GM23248 (cell line): ENCODE measurements at regions not wholly inside any gene's neighbourhood (a gene's known extent, or its start where the extent isn't known, plus 50 kb on each side); places are given as distances from the start of the nearest gene placed in this dataset.

Source experiments
- DNase-seq: peaks from one replicate; pipeline ENCODE4 v3.0.0-alpha.2; 2015
- H2AFZ ChIP-seq: fragments of 200-600 bp; sonication (generic); 2 replicates; pipeline ENCODE4 v1.6.1; 2016; ENCODE audit warnings: antibody characterized with exemption
- H3F3A ChIP-seq: fragments of 200-600 bp; sonication (generic); 2 replicates; pipeline ENCODE4 v1.6.1; 2016; ENCODE audit warnings: mild to moderate bottlenecking, antibody characterized with exemption, mixed run types; ENCODE audit not compliant: insufficient read depth
- H3K27ac ChIP-seq: fragments of 200-600 bp; sonication (generic); 2 replicates; pipeline ENCODE4 v1.5.1; 2016; ENCODE audit warnings: mild to moderate bottlenecking
- H3K27me3 ChIP-seq: fragments of 200-600 bp; sonication (generic); replicated peaks from 2 replicates; pipeline ENCODE4 v1.6.1; 2016; ENCODE audit warnings: mild to moderate bottlenecking; ENCODE audit not compliant: insufficient read depth
- H3K36me3 ChIP-seq: fragments of 200-600 bp; sonication (generic); 2 replicates; pipeline ENCODE4 v1.6.1; 2016; ENCODE audit warnings: low read depth, mild to moderate bottlenecking
- H3K4me1 ChIP-seq: fragments of 200-600 bp; sonication (generic); 2 replicates; pipeline ENCODE4 v1.6.1; 2016; ENCODE audit warnings: mild to moderate bottlenecking; ENCODE audit not compliant: insufficient read depth
- H3K4me2 ChIP-seq: fragments of 200-600 bp; sonication (generic); one replicate; pipeline ENCODE4 v1.6.1; 2016; ENCODE audit warnings: mild to moderate bottlenecking; ENCODE audit not compliant: unreplicated experiment
- H3K4me3 ChIP-seq: fragments of 200-600 bp; sonication (generic); 2 replicates; pipeline ENCODE4 v1.5.1; 2016; ENCODE audit warnings: mild to moderate bottlenecking
- H3K79me2 ChIP-seq: fragments of 200-600 bp; sonication (generic); 2 replicates; pipeline ENCODE4 v1.6.1; 2016; ENCODE audit warnings: mild to moderate bottlenecking; ENCODE audit not compliant: insufficient read depth
- H3K9ac ChIP-seq: fragments of 200-600 bp; sonication (generic); 2 replicates; pipeline ENCODE4 v1.6.1; 2016; ENCODE audit warnings: mild to moderate bottlenecking
- H3K9me2 ChIP-seq: fragments of 200-600 bp; sonication (generic); 2 replicates; pipeline ENCODE4 v1.6.1; 2016; ENCODE audit warnings: mixed run types, mild to moderate bottlenecking, moderate library complexity; ENCODE audit not compliant: insufficient read depth
- H3K9me3 ChIP-seq: fragments of 200-600 bp; sonication (generic); one replicate; pipeline ENCODE4 v1.6.1; 2017; ENCODE audit warnings: low read depth
- H4K20me1 ChIP-seq: fragments of 200-600 bp; sonication (generic); 2 replicates; pipeline ENCODE4 v1.6.0; 2016; ENCODE audit not compliant: insufficient read depth
- EZH2 ChIP-seq: fragments of 200-600 bp; sonication (generic); IDR thresholded peaks from 2 replicates; pipeline ENCODE4 v1.6.1; 2018; ENCODE audit warnings: antibody characterized with exemption, mild to moderate bottlenecking; ENCODE audit not compliant: insufficient read depth, poor library complexity, severe bottlenecking
- EZH2phosphoT487 ChIP-seq: fragments of 200-600 bp; sonication (generic); IDR thresholded peaks from 2 replicates; pipeline ENCODE4 v1.6.1; 2018; ENCODE audit warnings: antibody characterized with exemption, moderate library complexity, mild to moderate bottlenecking, low read depth; ENCODE audit not compliant: insufficient read depth
- WGBS, 2 experiments: methylation state at CpG; one replicate each; pipeline ENCODE4 v1.1.6; 2015 to 2017; ENCODE audit warnings: low lambda C conversion rate in 2 of 2, low coverage in 1 of 2; ENCODE audit errors: missing lambda C conversion rate in 2 of 2; 5-methylcytosine and 5-hydroxymethylcytosine counted together
- in situ Hi-C: fragments of 300-500 bp; cut with MboI; formaldehyde crosslinking; loops from 2 replicates; pipeline ENCODE4 v1.15.0; 2020

GRCh38 chr12:58097741-58098140 lies 156.4 kb downstream of the ATP23 start:
- in situ Hi-C loops = no loop called here
- Histone ChIP-seq H3K36me3 (no peaks in the 10 kb centered on the region), H3K4me1 (no peaks in the 10 kb centered on the region), H3K9me3 (no peaks in the 10 kb centered on the region), H3K9ac (no peak overlapping the region), H3K4me2 (no peak overlapping the region), H2AFZ (no peak overlapping the region), H3K79me2 (no peaks in the 10 kb centered on the region), H4K20me1 (no peaks in the 10 kb centered on the region), H3K9me2 (no peaks in the 10 kb centered on the region), H3K4me3 (no peak overlapping the region), H3F3A (no peaks in the 10 kb centered on the region), H3K27me3 (no peaks in the 10 kb centered on the region), H3K27ac (no peak overlapping the region)
- DNase-seq = no peak
- WGBS, 2 experiments = 66 to 72% methylated on average over 3 of the region's 3 CpGs
- TF ChIP-seq EZH2phosphoT487 (no peak), EZH2 (no peak)

GRCh38 chr12:58099476-58099875 lies 158.1 kb downstream of the ATP23 start:
- no peak for DNase-seq
- no peaks in the 10 kb centered on the region for H3F3A ChIP-seq
- no peak overlapping the region for H3K4me2 ChIP-seq
- H3K27me3 ChIP-seq = no peaks in the 10 kb centered on the region
- no peak for TF ChIP-seq EZH2
- no peak for TF ChIP-seq EZH2phosphoT487
- H3K9me2 ChIP-seq = no peaks in the 10 kb centered on the region
- H3K4me3 ChIP-seq = no peak overlapping the region
- in situ Hi-C loops = no loop called here
- H4K20me1 ChIP-seq = no peaks in the 10 kb centered on the region
- H3K9me3 ChIP-seq = no peaks in the 10 kb centered on the region
- no peaks in the 10 kb centered on the region for H3K36me3 ChIP-seq
- no peak overlapping the region for H3K27ac ChIP-seq
- WGBS, 2 experiments = 51 to 59% methylated on average over 4 of the region's 4 CpGs
- H3K9ac ChIP-seq = no peak overlapping the region
- no peak overlapping the region for H2AFZ ChIP-seq
- no peaks in the 10 kb centered on the region for H3K4me1 ChIP-seq
- no peaks in the 10 kb centered on the region for H3K79me2 ChIP-seq

DNA sequence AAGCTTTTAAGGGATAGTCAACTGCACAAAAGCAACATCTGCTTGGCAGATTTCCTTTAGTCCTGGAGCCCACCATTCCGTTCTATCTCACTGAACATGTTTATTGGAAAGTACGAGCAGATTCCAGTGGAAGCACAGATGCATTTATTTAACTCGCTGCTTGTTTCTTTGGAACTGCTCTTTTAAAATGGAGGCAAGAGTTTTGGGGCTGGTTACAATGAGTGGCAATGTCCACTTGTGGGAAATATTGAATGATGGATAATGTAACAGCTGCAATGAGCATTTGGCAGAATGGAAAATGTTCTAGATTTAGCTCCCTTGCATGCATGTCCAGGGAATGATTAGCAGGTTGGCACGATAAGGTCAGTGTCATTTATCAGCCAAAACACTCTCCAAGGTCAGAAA lies 163.0 kb downstream of the ATP23 start:
- no peaks in the 10 kb centered on the region for H3K4me1 ChIP-seq
- in situ Hi-C loops = no loop called here
- H3K27ac ChIP-seq = no peak overlapping the region
- H3K27me3 ChIP-seq = no peaks in the 10 kb centered on the region
- no peaks in the 10 kb centered on the region for H3K9me3 ChIP-seq
- DNase-seq = no peak
- no peak overlapping the region for H2AFZ ChIP-seq
- no peaks in the 10 kb centered on the region for H3K36me3 ChIP-seq
- no peaks in the 10 kb centered on the region for H4K20me1 ChIP-seq
- no peak overlapping the region for H3K9ac ChIP-seq
- no peak for TF ChIP-seq EZH2
- no peak for TF ChIP-seq EZH2phosphoT487
- H3K4me3 ChIP-seq = no peak overlapping the region
- H3K4me2 ChIP-seq = no peak overlapping the region
- 10 to 18% methylated on average over 4 of the region's 4 CpGs for WGBS, 2 experiments
- H3K9me2 ChIP-seq = no peaks in the 10 kb centered on the region
- no peaks in the 10 kb centered on the region for H3K79me2 ChIP-seq
- no peaks in the 10 kb centered on the region for H3F3A ChIP-seq

DNA sequence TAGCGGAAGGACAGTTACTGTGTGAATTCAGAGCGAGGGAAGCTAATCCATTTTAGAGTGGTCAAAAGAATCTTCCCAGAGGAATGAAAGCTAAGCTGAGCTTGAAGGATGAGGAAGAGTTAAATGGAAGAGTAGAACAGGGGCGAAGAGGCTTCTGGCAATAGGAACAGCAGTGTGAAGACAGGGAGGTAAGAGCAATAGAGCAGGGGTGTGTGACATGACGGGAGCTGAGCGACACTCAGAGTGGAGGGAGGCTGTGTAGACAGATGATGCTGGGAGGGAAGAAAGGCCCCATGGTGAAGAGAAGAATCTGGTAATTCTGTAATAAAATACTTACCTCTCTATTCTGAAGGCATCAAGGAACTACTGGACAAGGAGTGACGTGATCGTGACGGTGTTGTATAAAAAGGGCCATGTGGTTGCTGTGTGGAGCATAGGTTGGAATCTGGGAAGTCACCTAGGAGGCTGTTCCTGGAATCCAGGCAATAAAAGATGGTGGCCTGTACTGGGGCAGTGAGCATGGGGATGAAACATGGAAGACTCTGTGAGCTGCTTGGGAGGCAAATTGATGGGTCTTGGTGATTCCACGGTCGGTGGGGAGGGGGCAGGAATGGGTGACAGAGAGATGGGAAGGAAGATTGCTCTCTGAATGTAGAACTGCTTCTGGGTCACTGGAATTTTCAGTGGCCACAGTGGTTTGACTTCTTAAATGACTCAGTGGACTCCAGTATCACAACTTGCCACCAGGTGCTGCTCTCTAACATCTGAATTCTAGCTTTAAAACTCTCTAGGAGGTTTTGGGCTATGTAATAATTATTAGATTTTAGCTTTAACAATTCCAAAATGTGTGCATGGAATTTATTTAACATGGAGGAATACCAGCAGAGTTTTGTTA lies 164.1 kb downstream of the ATP23 start:
- H3K9ac ChIP-seq = no peak overlapping the region
- no peaks in the 10 kb centered on the region for H3K9me2 ChIP-seq
- no peaks in the 10 kb centered on the region for H3K36me3 ChIP-seq
- H3K4me3 ChIP-seq = no peak overlapping the region
- H3F3A ChIP-seq = no peaks in the 10 kb centered on the region
- H3K4me1 ChIP-seq = no peaks in the 10 kb centered on the region
- no peak overlapping the region for H2AFZ ChIP-seq
- no peak overlapping the region for H3K27ac ChIP-seq
- 79 to 84% methylated on average over 10 of the region's 10 CpGs for WGBS, 2 experiments
- in situ Hi-C loops = no loop called here
- H4K20me1 ChIP-seq = no peaks in the 10 kb centered on the region
- TF ChIP-seq EZH2phosphoT487 (no peak), EZH2 (no peak)
- no peaks in the 10 kb centered on the region for H3K79me2 ChIP-seq
- no peak overlapping the region for H3K4me2 ChIP-seq
- peak; percentile 25 for DNase-seq
- no peaks in the 10 kb centered on the region for H3K27me3 ChIP-seq
- no peaks in the 10 kb centered on the region for H3K9me3 ChIP-seq

DNA sequence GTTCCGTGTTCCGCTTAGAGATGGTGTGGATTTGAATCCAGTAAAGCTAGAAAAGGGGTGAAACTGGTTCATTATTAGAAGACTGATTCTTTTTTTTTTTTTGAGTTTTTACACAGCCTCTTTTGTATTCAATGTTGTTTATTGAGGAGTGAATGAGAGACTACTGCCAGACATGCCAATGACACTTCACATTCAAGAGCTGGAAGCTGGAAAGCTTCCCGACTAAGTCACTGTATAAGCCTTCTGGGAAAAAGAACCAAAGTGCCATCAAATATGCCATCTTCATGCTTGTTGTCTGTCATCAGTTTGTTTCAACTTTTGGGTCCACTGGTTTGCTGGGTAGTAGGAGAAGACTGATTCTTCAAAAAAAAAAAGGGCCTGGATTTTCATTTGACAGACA lies 164.8 kb downstream of the ATP23 start:
- Histone ChIP-seq H3K9ac (no peak overlapping the region), H3K36me3 (no peaks in the 10 kb centered on the region), H3K4me1 (no peaks in the 10 kb centered on the region), H3K27ac (no peak overlapping the region), H3K9me3 (no peaks in the 10 kb centered on the region), H2AFZ (no peak overlapping the region), H3K4me3 (no peak overlapping the region), H3K4me2 (no peak overlapping the region), H3K27me3 (no peaks in the 10 kb centered on the region), H3K79me2 (no peaks in the 10 kb centered on the region), H3F3A (no peaks in the 10 kb centered on the region), H4K20me1 (no peaks in the 10 kb centered on the region), H3K9me2 (no peaks in the 10 kb centered on the region)
- DNase-seq = no peak
- no peak for TF ChIP-seq EZH2
- no peak for TF ChIP-seq EZH2phosphoT487
- WGBS, 2 experiments = 71 to 81% methylated on average over 3 of the region's 3 CpGs
- in situ Hi-C loops = no loop called here
